BJ (cell line): ENCODE measurements at regions not wholly inside any gene's neighbourhood (a gene's known extent, or its start where the extent isn't known, plus 50 kb on each side); places are given as distances from the start of the nearest gene placed in this dataset.

Experiments used
- CTCF ChIA-PET: fragments of 350-600 bp; formaldehyde crosslinking; extraction: SDS; loops from one replicate; lab custom pipeline; 2021; ENCODE audit warnings: antibody characterized with exemption, inconsistent platforms; lab: Yijun Ruan, JAX
- POLR2A ChIA-PET: fragments of 300-600 bp; sonication (Branson Sonifier 250); formaldehyde crosslinking; extraction: SDS; loops from one replicate; lab custom pipeline; 2021; ENCODE audit warnings: antibody characterized with exemption; lab: Charles Lee
- DNase-seq: peaks from one replicate; pipeline ENCODE4 v3.0.0-alpha.2; 2011; ENCODE audit warnings: low read depth
- H3K27me3 ChIP-seq: 2 replicates; pipeline ENCODE4 v1.6.0; 2011; ENCODE audit warnings: low read length; ENCODE audit not compliant: control insufficient read depth, insufficient read depth
- H3K36me3 ChIP-seq: 2 replicates; pipeline ENCODE4 v1.5.1; 2011; ENCODE audit warnings: low read length; ENCODE audit not compliant: control insufficient read depth, insufficient read depth
- H3K4me3 ChIP-seq: 2 replicates; pipeline ENCODE4 v1.5.1; 2011; ENCODE audit warnings: low read depth, mild to moderate bottlenecking, control low read depth, low read length
- TF ChIP-seq, protein P1 (sequence below): IDR thresholded peaks from 2 replicates; pipeline ENCODE4 v1.5.1; 2011; ENCODE audit warnings: low read depth, mild to moderate bottlenecking, control low read depth, inconsistent platforms, low read length, moderate library complexity; ENCODE audit not compliant: insufficient read depth

DNA sequence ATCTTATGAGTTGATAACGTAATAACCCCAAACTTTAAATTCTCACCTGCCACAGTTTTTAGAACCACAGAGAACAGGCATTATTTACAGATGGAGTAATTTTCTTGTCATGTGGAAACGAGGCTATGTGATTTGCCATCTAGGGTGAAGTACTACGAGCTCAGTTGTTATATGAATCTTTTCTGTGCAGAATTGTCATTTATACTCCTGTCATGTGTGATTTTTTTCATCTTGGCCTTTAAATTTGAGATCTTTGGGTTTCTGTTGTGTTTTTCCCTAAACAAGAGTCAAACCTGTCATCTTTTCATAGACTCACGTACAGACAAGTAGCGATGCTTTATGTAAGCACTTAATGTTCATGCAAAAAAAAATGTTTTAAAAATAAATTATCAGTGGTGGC lies 153.7 kb upstream of the TAC1 start:
- no peak for DNase-seq
- Histone ChIP-seq H3K36me3 (no peaks in the 10 kb centered on the region), H3K4me3 (no peak overlapping the region), H3K27me3 (no peaks in the 10 kb centered on the region)
- CTCF ChIA-PET: no interaction called here
- POLR2A ChIA-PET: no interaction called here
- TF ChIP-seq, protein P1, sequence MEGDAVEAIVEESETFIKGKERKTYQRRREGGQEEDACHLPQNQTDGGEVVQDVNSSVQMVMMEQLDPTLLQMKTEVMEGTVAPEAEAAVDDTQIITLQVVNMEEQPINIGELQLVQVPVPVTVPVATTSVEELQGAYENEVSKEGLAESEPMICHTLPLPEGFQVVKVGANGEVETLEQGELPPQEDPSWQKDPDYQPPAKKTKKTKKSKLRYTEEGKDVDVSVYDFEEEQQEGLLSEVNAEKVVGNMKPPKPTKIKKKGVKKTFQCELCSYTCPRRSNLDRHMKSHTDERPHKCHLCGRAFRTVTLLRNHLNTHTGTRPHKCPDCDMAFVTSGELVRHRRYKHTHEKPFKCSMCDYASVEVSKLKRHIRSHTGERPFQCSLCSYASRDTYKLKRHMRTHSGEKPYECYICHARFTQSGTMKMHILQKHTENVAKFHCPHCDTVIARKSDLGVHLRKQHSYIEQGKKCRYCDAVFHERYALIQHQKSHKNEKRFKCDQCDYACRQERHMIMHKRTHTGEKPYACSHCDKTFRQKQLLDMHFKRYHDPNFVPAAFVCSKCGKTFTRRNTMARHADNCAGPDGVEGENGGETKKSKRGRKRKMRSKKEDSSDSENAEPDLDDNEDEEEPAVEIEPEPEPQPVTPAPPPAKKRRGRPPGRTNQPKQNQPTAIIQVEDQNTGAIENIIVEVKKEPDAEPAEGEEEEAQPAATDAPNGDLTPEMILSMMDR: no peak

DNA sequence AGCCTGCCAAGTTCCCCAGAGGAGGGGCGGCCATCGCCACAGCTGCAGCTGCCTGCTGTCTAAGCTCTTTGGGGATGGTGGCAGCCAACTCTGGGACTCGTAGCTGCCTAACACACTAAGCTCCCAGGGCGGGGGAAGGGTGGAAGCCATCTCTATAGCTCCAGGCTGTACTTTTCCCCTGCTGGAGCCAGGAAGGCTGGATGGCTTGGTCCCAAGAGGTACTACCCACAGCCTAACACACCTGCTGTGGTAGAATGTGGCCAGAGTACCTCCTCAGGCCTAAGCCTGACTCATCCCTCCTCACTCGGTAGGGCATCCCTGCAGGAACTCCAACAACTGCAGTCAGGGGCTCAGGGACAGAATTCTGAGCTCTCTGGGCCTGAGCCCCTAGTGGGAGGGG lies 151.7 kb upstream of the TAC1 start:
- H3K4me3 ChIP-seq: no peak overlapping the region
- TF ChIP-seq, protein P1: no peak
- POLR2A ChIA-PET: no interaction called here
- no peak for DNase-seq
- CTCF ChIA-PET: no interaction called here
- H3K27me3 ChIP-seq: no peaks in the 10 kb centered on the region
- no peaks in the 10 kb centered on the region for H3K36me3 ChIP-seq

DNA sequence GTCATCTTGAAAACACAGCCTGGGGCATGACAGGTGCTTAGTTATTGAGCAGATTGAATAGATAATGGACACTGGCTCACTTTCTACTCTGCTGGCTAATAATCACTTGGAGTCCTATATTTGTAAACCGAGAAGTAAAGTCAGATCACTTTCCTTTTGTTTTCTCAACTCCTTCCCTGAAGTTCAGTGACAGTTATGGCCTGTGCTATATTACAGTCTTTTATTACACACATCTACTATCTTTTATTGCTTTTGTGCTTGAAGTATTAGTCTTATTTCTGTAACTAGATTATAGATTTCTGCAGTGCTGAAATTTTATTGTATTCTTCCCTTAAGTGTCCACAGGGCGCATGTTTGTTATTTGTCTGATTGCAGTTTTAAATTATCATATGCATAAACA lies 136.4 kb upstream of the TAC1 start:
- DNase-seq: no peak
- Histone ChIP-seq H3K4me3 (no peak overlapping the region), H3K27me3 (no peaks in the 10 kb centered on the region), H3K36me3 (no peaks in the 10 kb centered on the region)
- ChIA-PET CTCF (no interaction called here), POLR2A (no interaction called here)
- TF ChIP-seq, protein P1: no peak

DNA sequence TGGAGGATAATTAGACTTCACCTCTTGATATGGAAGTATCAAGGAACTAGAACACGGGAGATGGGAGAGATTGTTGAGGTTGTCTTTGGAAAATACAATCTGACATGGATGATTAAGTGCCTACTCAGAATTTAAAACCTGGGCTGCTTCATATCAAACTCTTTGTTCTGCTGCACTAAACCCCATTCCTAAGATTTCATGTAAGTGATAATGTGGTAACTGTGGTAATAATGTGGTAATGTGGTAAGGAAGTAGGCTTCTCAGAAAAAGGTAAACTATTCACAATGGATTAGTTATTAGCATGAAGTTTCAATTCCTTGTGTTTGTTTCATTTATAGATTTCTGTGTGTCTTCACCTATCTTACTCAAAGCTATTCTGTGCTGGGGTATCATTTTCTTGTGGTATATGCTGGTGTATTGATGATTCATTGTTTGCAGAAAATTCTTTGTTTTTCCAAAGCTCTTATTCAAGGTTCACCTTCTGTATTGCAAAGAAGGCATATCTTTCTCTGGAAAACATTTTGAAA lies 129.9 kb upstream of the TAC1 start:
- TF ChIP-seq, protein P1: no peak
- POLR2A ChIA-PET: no interaction called here
- CTCF ChIA-PET: no interaction called here

DNA sequence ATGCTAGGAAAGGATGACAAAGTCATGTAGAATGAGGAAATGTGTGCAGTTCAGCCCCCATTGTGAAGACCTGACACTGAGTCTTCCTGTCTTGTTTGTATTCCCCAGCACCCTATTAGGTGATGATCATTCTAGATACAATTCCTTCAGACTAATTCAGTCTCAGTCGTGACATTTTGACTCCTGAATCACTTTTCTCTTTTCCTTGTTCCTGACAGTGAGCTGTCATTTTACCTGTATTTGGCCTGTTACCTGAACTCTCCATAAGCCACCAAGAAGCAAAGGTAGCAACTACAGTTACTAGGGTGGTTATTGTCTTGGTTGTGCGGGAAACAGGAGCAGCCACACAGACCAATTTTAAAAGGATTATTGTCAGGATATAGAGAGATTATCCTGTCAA lies 111.4 kb upstream of the TAC1 start:
- H3K36me3 ChIP-seq: no peaks in the 10 kb centered on the region
- TF ChIP-seq, protein P1: no peak
- CTCF ChIA-PET: no interaction called here
- no peak for DNase-seq
- no peaks in the 10 kb centered on the region for H3K27me3 ChIP-seq
- POLR2A ChIA-PET: no interaction called here
- no peak overlapping the region for H3K4me3 ChIP-seq

More for the DNA sequence above, 129.9 kb upstream of the TAC1 start:
- H3K4me3 ChIP-seq: no peak overlapping the region
- no peak for DNase-seq
- H3K27me3 ChIP-seq: no peaks in the 10 kb centered on the region
- no peaks in the 10 kb centered on the region for H3K36me3 ChIP-seq
